ENCODE measurements at regions not wholly inside any gene's neighbourhood (a gene's known extent, or its start where the extent isn't known, plus 50 kb on each side); places are given as distances from the start of the nearest gene placed in this dataset.
"Not testable (repeated sequence)": the region's sequence is repeated elsewhere in the genome, so short reads cannot be mapped to it uniquely, and the experiment has no call there.

- no peak for DNase-seq
Measured at GRCh38 chrX:124238268-124238667, 94.2 kb upstream of the TEX13D start.

GRCh38 chrX:124239324-124239723 lies 93.1 kb upstream of the TEX13D start:
- no peak for DNase-seq

- no peak for DNase-seq
Measured at GRCh38 chrX:124239911-124240310, 92.5 kb upstream of the TEX13D start.

DNA sequence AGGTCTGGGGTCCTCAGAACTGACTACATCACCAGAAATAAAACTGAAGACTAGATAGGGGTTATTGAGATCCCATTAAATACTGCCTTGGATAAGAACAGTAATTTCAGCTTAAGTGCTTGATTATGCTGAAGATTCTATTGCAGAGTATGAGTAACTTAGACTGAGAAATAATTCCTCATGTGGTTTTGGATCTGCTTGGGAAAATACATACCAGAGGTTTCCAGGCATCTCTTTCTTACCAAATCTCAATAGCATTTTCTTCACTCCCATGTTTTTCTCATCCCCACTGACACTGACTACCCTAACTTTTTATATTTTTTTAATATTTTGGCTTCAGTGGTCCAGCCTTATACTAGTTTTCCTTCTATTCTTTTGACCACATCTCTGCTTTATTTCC lies 92.0 kb upstream of the TEX13D start:
- no peak for DNase-seq

DNA sequence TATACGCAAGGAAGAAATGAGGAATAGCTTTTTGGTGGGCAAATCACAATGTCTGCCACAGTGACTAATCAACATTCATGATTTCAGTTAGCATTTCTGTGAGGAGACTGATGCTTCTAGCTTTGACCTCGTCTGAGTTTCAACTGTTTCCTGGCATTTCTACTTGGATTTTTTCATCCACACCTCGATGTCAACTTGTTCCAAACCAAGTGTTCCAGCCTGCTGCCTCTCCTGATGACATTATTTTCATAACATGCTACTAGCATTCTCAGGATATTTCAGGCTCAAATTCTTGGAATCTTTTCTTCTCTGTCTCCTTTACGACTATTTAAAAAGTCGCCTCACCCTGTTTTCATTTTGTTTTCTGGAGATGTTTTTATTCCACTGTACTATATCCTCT lies 90.3 kb upstream of the TEX13D start:
- DNase-seq = no peak

DNA sequence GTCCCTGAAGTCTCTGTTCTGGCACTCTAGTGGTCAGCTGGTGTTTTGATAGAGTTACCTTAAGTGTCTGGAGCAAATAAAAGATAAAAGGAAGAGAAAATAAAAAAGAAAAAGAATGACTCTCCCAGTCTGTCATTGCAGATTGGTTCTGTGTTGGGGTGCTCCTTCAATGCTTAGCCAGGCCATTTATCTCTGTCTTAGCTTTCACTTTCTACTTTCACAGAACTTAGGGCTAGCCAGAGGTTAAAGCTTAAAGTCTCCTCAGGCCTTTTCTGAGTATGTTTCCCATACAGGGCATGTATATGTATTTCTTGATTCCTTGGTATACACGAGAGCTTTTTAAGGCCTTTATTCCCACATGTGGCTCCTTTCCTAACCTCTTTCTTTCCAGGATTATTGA lies 83.1 kb upstream of the TEX13D start:
- DNase-seq = no peak

GRCh38 chrX:124250835-124251437 lies 81.5 kb upstream of the TEX13D start:
- DNase-seq = no peak

GRCh38 chrX:124254611-124255010 lies 77.8 kb upstream of the TEX13D start:
- no peak for DNase-seq

GRCh38 chrX:124256216-124256615 lies 76.2 kb upstream of the TEX13D start:
- no peak for DNase-seq

DNA sequence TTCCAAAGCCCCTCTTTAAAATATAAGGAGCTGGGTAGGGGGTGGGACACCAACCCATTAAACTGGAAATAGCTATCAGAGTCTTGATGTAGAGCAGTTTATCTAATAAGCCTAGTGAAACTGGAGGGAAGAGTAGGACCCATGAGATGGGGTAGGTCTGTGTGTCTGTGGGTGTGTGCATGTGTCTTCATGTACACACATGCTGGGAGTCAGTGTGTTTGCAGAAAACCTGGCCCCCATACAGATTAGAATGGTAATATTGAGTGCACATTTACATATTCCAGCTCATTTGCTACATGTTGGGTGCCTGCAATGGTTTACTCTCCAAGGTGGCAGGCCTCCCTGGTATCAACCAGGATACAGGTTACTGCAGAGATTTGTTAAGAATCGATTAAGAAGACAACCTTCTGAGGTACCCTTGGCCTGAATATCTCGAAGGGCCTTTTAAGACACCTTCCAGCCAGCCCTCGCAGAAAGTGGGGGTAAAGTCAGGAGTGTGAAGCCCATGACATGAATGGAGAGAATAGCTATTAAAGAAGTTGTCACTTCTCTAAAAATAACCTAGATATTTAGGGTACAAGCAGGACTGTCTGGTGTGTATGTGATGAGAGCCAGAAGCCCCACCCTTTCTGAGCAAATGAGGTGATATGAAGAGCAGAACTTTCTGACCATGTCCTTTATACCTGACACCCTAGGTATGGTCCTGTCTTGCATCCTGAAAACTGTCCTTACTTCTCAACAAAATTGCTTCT lies 75.7 kb upstream of the TEX13D start:
- DNase-seq = no peak

GRCh38 chrX:124257924-124258702 lies 74.3 kb upstream of the TEX13D start:
- no peak for DNase-seq

DNA sequence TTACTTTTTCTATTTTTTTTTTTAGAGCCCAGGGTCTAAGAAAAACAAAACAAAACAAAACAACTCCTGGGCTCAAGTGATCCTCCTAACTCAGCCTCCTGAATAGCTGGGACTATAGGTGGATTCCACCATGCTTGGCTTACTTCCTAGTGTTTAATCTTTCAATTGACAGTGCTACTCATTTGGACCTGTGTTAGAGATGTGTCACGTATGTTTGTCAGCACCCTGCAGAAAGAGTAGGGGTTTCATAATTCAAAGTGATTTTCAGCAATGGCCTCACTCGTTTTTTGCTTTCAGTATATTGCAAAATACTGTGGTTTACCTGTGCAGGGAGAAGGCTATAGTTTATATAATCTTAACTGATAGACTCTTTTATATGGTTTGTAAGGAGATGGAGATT lies 71.6 kb upstream of the TEX13D start:
- no peak for DNase-seq

DNA sequence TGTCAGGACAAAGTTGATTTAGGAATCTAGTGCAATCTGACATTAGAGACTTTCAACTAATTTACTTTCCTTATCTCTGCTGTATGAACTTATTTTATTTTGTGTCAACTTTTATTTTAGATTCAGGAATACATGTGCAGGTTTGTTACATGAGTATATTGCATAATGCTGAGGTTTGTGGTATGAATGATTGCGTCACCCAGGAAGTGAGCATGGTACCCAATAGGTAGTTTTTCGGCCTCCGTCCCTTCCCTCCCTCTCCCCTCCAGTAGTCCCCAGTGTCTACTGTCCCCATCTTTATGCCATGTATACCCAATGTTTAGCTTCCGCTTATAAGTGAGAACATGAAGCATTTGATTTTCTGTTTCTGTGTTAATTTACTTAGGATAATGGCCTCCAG lies 68.7 kb upstream of the TEX13D start:
- DNase-seq = no peak

- DNase-seq = no peak
Measured at GRCh38 chrX:124268099-124268498, 64.4 kb upstream of the TEX13D start.

DNA sequence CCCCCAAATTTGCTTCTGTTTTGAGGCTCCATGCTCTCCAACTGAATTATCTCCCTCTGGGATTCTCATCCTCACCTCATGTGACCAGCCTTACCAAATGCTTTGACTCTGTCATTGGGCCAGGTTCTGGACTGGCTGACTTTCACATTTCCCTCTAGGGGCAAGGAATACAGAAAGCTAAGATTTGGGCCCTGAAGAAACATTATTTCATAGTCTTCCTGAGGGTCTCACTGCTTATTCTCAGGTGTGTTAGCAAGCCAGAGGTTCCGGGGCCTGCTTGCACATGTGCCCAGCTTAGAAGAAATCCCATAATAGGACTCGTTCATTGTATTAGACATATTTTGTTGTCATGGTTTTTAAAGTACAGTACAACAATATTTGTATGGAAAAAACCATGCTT lies 62.6 kb upstream of the TEX13D start:
- no peak for DNase-seq

DNA sequence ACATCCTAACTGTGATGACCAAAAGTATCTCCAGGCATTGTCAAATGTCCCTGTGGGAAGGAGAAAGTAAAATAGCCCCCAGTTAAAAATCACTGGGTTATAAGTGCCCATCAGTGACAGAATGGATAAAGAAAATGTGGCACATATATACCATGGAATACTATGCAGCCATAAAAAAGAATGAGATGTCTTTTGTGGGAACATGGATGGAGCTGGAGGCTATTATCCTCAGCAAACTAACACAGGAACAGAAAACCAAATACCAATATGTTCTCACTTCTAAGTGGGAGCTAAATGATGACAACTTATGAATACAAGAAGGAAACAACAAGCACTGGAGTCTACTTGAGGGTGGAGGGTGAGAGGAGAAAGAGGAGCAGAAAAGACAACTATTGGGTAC lies 60.9 kb upstream of the TEX13D start:
- DNase-seq = not testable (repeated sequence)

DNA sequence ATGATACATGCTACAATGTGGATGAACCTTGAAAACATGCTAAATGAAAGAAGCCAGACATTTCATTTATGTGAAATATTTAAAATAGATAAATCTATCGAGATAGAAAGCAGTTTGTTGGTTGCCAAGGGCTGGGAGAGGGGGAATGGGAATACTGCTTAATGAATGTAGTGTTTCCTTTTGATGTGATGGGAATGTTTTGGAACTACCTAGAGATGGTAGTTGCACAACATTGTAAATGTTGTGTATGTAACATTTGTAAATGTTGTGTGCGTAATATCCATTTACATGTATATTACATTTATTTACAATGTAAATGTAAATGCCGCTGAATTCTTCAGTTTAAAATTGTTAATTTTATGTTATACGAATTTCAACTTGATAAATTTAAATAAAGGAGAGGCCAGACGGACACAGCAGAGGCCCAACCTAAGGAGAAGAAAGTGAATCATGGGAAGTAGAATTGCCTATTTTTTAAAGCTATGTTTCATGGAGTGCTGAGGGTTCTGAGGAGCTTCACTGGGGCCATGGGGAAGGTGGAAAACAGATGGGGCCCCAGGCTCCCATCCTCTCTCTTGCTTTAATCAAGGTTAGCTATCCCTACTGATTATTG lies 60.0 kb upstream of the TEX13D start:
- no peak for DNase-seq

DNA sequence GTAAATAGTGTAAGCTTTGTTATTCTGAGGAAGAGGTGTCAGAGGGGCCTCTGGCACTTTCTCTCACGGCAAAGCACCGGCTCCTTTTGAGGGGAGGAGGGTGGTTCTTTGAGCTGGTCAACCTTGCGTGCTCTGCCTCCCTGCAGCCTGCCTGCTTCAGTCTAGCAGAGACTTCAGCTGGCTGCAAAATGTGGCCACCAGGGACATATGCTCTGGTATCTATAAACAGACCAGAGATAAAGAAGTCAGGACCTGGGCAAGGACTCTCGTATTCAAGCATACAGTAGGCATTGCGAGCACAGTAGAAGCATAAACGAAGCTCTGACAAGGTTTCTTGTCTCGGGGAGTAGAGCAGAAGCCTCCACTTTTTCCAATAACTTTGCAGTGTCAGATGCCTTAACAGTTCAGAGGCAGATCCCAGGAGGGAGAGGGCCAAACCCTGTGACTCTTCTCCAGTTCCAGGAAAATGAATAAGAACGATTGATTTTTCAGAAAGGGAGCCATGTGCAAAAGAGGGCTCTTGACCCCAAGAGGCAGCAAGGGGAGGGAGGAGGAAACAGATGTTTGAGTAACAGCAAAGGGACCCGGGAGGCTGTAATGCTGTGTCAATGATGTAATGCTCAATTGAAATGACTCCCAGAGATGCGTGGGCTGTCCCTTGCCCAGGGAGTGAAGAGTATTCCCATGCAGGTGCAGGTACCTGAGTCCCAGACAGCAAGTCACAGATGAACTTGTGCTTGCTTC lies 57.9 kb upstream of the TEX13D start:
- DNase-seq = no peak

GRCh38 chrX:124275182-124275894 lies 57.1 kb upstream of the TEX13D start:
- no peak for DNase-seq

GRCh38 chrX:124280294-124280902 lies 52.1 kb upstream of the TEX13D start:
- DNase-seq = no peak

DNA sequence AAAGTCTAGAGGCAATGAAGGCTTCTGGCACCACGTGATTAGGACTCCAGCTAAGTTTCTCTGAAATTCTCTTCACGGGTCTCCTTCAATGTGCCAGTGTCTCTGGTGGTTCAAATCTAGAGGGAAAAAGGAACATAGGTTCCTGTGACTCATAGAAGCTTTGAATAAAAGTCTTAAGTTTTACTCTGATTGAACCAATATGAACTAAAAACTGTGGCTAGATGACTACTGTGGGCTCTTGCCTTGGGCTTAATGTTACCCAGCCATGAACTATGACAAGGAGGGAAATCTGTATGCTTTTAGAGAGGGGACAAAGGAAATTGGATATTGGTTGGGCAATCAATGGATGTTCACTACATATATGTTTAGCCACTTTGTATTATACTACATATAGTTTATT lies 49.9 kb upstream of the TEX13D start:
- DNase-seq = no peak

All from activated CD4-positive, CD25-positive, alpha-beta regulatory T cell (primary cell).